HFFc6 (cell line): ENCODE measurements at regions not wholly inside any gene's neighbourhood (a gene's known extent, or its start where the extent isn't known, plus 50 kb on each side); places are given as distances from the start of the nearest gene placed in this dataset.

Experiments
- DNase-seq: peaks from one replicate; pipeline ENCODE4 v3.0.0-alpha.2; 2018
- H3K27ac Mint-ChIP-seq: 2 replicates; pipeline ENCODE4 v1.8.0; 2020; ENCODE audit warnings: mild to moderate bottlenecking, mixed read lengths
- H3K27me3 Mint-ChIP-seq: 2 replicates; pipeline ENCODE4 v1.8.0; 2021; ENCODE audit warnings: mild to moderate bottlenecking, moderate library complexity, mixed read lengths; ENCODE audit not compliant: insufficient read depth
- H3K36me3 Mint-ChIP-seq: 2 replicates; pipeline ENCODE4 v1.8.0; 2021; ENCODE audit warnings: low read depth, mixed read lengths
- H3K4me1 Mint-ChIP-seq: 2 replicates; pipeline ENCODE4 v1.8.0; 2020; ENCODE audit warnings: low read depth, mixed read lengths
- H3K4me3 Mint-ChIP-seq: 2 replicates; pipeline ENCODE4 v1.8.0; 2020; ENCODE audit warnings: mild to moderate bottlenecking, moderate library complexity, mixed read lengths
- H3K9me3 Mint-ChIP-seq: 2 replicates; pipeline ENCODE4 v1.8.0; 2020; ENCODE audit warnings: mild to moderate bottlenecking, mixed read lengths
- CTCF ChIP-seq: fragments of 200-600 bp; sonication (generic); IDR thresholded peaks from 2 replicates; pipeline ENCODE4 v1.5.0; 2021; ENCODE audit warnings: antibody characterized with exemption, mild to moderate bottlenecking

GRCh38 chr20:60224914-60225313 lies 266.7 kb downstream of the CDH26 start:
- H3K9me3 Mint-ChIP-seq: no peaks in the 10 kb centered on the region
- H3K27me3 Mint-ChIP-seq: peaks cover 5% of the 10 kb centered on the region; the same call in 1 of the 2 replicates
- H3K4me3 Mint-ChIP-seq: no peak overlapping the region
- H3K36me3 Mint-ChIP-seq: peaks cover 7% of the 10 kb centered on the region
- DNase-seq: no peak
- H3K27ac Mint-ChIP-seq: no peak overlapping the region
- peak; percentile 70 for TF ChIP-seq CTCF
- peaks cover 11% of the 10 kb centered on the region; the same call in 1 of the 2 replicates for H3K4me1 Mint-ChIP-seq

- Mint-ChIP-seq H3K27me3 (peaks cover 2% of the 10 kb centered on the region; the same call in 1 of the 2 replicates), H3K9me3 (0 out of 2 replicates have a peak, but pooled peaks cover 3% of the 10 kb centered on the region), H3K27ac (no peak overlapping the region), H3K36me3 (peaks cover 15% of the 10 kb centered on the region), H3K4me3 (no peak overlapping the region), H3K4me1 (peaks cover 16% of the 10 kb centered on the region)
- DNase-seq: no peak
- TF ChIP-seq CTCF: no peak
Measured at GRCh38 chr20:60228255-60228654, 270.0 kb downstream of the CDH26 start.

GRCh38 chr20:60232380-60232779 lies 274.2 kb downstream of the CDH26 start:
- no peak for TF ChIP-seq CTCF
- peaks cover 22% of the 10 kb centered on the region for H3K4me1 Mint-ChIP-seq
- peaks cover 2% of the 10 kb centered on the region; the same call in 1 of the 2 replicates for H3K27me3 Mint-ChIP-seq
- H3K27ac Mint-ChIP-seq: no peak overlapping the region
- no peak overlapping the region for H3K4me3 Mint-ChIP-seq
- H3K9me3 Mint-ChIP-seq: 0 out of 2 replicates have a peak, but pooled peaks cover 3% of the 10 kb centered on the region
- DNase-seq: no peak
- peaks cover 15% of the 10 kb centered on the region for H3K36me3 Mint-ChIP-seq

- Mint-ChIP-seq H3K4me3 (no peak overlapping the region), H3K4me1 (peaks cover 30% of the 10 kb centered on the region), H3K9me3 (0 out of 2 replicates have a peak, but pooled peaks cover 3% of the 10 kb centered on the region), H3K27me3 (peaks cover 2% of the 10 kb centered on the region; the same call in 1 of the 2 replicates), H3K27ac (no peak overlapping the region), H3K36me3 (peaks cover 15% of the 10 kb centered on the region)
- no peak for DNase-seq
- no peak for TF ChIP-seq CTCF
Measured at GRCh38 chr20:60233018-60233630, 274.9 kb downstream of the CDH26 start.

GRCh38 chr20:60236613-60237012 lies 278.4 kb downstream of the CDH26 start:
- H3K27ac Mint-ChIP-seq: no peak overlapping the region
- H3K4me3 Mint-ChIP-seq: no peak overlapping the region
- H3K9me3 Mint-ChIP-seq: no peaks in the 10 kb centered on the region
- no peaks in the 10 kb centered on the region for H3K36me3 Mint-ChIP-seq
- peaks cover 45% of the 10 kb centered on the region for H3K4me1 Mint-ChIP-seq
- DNase-seq: no peak
- no peak for TF ChIP-seq CTCF
- H3K27me3 Mint-ChIP-seq: peaks cover 2% of the 10 kb centered on the region; the same call in 1 of the 2 replicates
